Activated naive CD8-positive, alpha-beta T cell treated with anti-CD3 and anti-CD28 coated beads, Interleukin-2, amount 50 U/mL, for 16 hours (primary cell): ENCODE measurements at regions not wholly inside any gene's neighbourhood (a gene's known extent, or its start where the extent isn't known, plus 50 kb on each side); places are given as distances from the start of the nearest gene placed in this dataset.
"Not testable (repeated sequence)": the region's sequence is repeated elsewhere in the genome, so short reads cannot be mapped to it uniquely, and the experiment has no call there.

Source experiments
- DNase-seq: peaks from one replicate; pipeline ENCODE4 v3.0.0-alpha.2; 2020; ENCODE audit warnings: low read depth, low spot score

GRCh38 chr22:23395530-23396361 is 184.3 kb downstream of the IGLL1 start:
- DNase-seq = no peak

- no peak for DNase-seq
Measured at GRCh38 chr22:23394525-23395326, 185.4 kb downstream of the IGLL1 start.

- no peak for DNase-seq
Measured at GRCh38 chr22:23393721-23394320, 186.3 kb downstream of the IGLL1 start.

- not testable (repeated sequence) for DNase-seq
Measured at GRCh38 chr22:23393199-23393598, 186.9 kb downstream of the IGLL1 start.

GRCh38 chr22:23392420-23393121 is 187.5 kb downstream of the IGLL1 start:
- no peak for DNase-seq

- no peak for DNase-seq
Measured at GRCh38 chr22:23391022-23391421, 189.1 kb downstream of the IGLL1 start.

- DNase-seq = no peak
Measured at GRCh38 chr22:23389271-23390071, 190.6 kb downstream of the IGLL1 start.

- DNase-seq = no peak
Measured at GRCh38 chr22:23388517-23388890, 191.6 kb downstream of the IGLL1 start.

- no peak for DNase-seq
Measured at GRCh38 chr22:23387827-23388516, 192.1 kb downstream of the IGLL1 start.

GRCh38 chr22:23386822-23387580 is 193.1 kb downstream of the IGLL1 start:
- DNase-seq = no peak

- peak; percentile 41 for DNase-seq
Measured at GRCh38 chr22:23385678-23386631, 194.1 kb downstream of the IGLL1 start.

- DNase-seq = no peak
Measured at GRCh38 chr22:23384923-23385677, 195.0 kb downstream of the IGLL1 start.

GRCh38 chr22:23384431-23384830 is 195.7 kb downstream of the IGLL1 start:
- DNase-seq = no peak

GRCh38 chr22:23383491-23384361 is 196.4 kb downstream of the IGLL1 start:
- no peak for DNase-seq

GRCh38 chr22:23382428-23383218 is 197.5 kb downstream of the IGLL1 start:
- DNase-seq = no peak
